Osteoblast (primary cell): ENCODE measurements at regions not wholly inside any gene's neighbourhood (a gene's known extent, or its start where the extent isn't known, plus 50 kb on each side); places are given as distances from the start of the nearest gene placed in this dataset.

Experiments
- DNase-seq: peaks from one replicate; pipeline ENCODE4 v3.0.0; 2011; ENCODE audit warnings: low spot score, mixed read lengths; ENCODE audit not compliant: insufficient read length; ENCODE audit errors: missing footprints
- H2AFZ ChIP-seq: 2 replicates; pipeline ENCODE4 v1.6.0; 2011; ENCODE audit warnings: mild to moderate bottlenecking, low read length
- H3K27ac ChIP-seq: 2 replicates; pipeline ENCODE4 v1.5.1; 2011; ENCODE audit warnings: mild to moderate bottlenecking, low read depth, low read length, moderate library complexity
- H3K27me3 ChIP-seq: 2 replicates; pipeline ENCODE4 v1.6.0; 2012; ENCODE audit warnings: mild to moderate bottlenecking, control low read depth, inconsistent platforms, low read length, moderate library complexity; ENCODE audit not compliant: insufficient read depth
- H3K36me3 ChIP-seq: 2 replicates; pipeline ENCODE4 v1.5.1; 2011; ENCODE audit warnings: mild to moderate bottlenecking, low read length, control low read depth, moderate library complexity; ENCODE audit not compliant: insufficient read depth
- H3K4me1 ChIP-seq: 2 replicates; pipeline ENCODE4 v1.5.1; 2011; ENCODE audit warnings: mild to moderate bottlenecking, low read length, control low read depth, moderate library complexity; ENCODE audit not compliant: insufficient read depth
- H3K4me2 ChIP-seq: 2 replicates; pipeline ENCODE4 v1.6.0; 2011; ENCODE audit warnings: mild to moderate bottlenecking, low read length; ENCODE audit not compliant: insufficient read depth
- H3K4me3 ChIP-seq: fragments of 200-600 bp; sonication (generic); 3 replicates; pipeline ENCODE4 v1.5.1; 2012; ENCODE audit warnings: mild to moderate bottlenecking, low read length, inconsistent platforms; ENCODE audit not compliant: insufficient read depth
- H3K79me2 ChIP-seq: 2 replicates; pipeline ENCODE4 v1.6.0; 2012; ENCODE audit warnings: mild to moderate bottlenecking, low read length, control low read depth, inconsistent platforms; ENCODE audit not compliant: insufficient read depth
- H3K9me3 ChIP-seq: 2 replicates; pipeline ENCODE4 v1.5.1; 2011; ENCODE audit warnings: low read depth, low read length, control low read depth
- H4K20me1 ChIP-seq: 2 replicates; pipeline ENCODE4 v1.6.0; 2012; ENCODE audit warnings: mild to moderate bottlenecking, low read length, control low read depth; ENCODE audit not compliant: insufficient read depth
- TF ChIP-seq, protein P1 (sequence below): IDR thresholded peaks from 2 replicates; pipeline ENCODE4 v1.5.1; 2011; ENCODE audit warnings: mild to moderate bottlenecking, low read depth, low read length, moderate library complexity; ENCODE audit errors: extremely low read depth

DNA sequence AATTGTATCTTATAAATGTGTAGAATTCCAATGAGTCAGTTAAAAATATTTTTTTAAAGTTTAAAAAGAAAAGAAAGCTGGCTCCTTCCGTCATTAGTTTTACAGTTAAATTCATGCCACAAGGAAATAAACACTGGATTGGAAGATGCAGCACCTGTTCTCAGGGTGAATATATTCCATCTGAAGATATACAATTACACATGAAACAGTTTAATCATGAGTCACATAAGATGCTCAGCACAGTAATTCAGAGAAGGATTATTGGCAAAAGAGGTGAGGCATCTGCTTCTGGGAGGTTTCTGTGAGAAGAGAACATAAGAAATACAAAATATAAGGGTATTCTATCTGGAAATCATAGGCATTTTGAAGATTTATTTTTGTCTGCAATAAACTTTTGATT is 376.5 kb upstream of the SORCS1 start:
- no peaks in the 10 kb centered on the region for H3K79me2 ChIP-seq
- H3K4me3 ChIP-seq = no peak overlapping the region
- no peaks in the 10 kb centered on the region for H3K4me1 ChIP-seq
- H3K4me2 ChIP-seq = no peak overlapping the region
- H3K27me3 ChIP-seq = no peaks in the 10 kb centered on the region
- no peak overlapping the region for H2AFZ ChIP-seq
- no peak for DNase-seq
- TF ChIP-seq, protein P1, sequence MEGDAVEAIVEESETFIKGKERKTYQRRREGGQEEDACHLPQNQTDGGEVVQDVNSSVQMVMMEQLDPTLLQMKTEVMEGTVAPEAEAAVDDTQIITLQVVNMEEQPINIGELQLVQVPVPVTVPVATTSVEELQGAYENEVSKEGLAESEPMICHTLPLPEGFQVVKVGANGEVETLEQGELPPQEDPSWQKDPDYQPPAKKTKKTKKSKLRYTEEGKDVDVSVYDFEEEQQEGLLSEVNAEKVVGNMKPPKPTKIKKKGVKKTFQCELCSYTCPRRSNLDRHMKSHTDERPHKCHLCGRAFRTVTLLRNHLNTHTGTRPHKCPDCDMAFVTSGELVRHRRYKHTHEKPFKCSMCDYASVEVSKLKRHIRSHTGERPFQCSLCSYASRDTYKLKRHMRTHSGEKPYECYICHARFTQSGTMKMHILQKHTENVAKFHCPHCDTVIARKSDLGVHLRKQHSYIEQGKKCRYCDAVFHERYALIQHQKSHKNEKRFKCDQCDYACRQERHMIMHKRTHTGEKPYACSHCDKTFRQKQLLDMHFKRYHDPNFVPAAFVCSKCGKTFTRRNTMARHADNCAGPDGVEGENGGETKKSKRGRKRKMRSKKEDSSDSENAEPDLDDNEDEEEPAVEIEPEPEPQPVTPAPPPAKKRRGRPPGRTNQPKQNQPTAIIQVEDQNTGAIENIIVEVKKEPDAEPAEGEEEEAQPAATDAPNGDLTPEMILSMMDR = no peak
- peaks cover 6% of the 10 kb centered on the region for H3K9me3 ChIP-seq
- no peaks in the 10 kb centered on the region for H3K36me3 ChIP-seq
- no peaks in the 10 kb centered on the region for H4K20me1 ChIP-seq
- H3K27ac ChIP-seq = no peak overlapping the region

DNA sequence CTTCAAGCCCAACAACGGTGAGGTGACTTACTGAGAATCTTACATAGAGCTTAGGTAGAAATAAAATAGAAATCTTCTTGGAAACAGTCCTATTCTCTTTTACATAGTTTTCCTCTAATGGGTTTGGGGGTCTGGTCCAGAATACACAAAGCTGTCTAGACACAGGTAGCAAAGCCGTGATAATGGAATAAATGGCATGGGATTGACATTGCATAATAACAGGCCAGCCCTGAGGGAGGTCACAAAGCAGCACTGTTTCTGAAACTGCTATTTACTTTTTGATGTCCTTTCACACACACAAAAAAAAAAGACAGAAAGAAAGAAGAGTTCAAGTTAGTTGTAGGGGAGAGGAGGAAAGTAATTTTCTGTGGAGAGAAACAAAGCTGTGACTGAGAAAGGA is 364.8 kb upstream of the SORCS1 start:
- Histone ChIP-seq H4K20me1 (no peaks in the 10 kb centered on the region), H3K4me2 (no peak overlapping the region), H3K4me3 (no peak overlapping the region), H3K36me3 (no peaks in the 10 kb centered on the region), H2AFZ (no peak overlapping the region), H3K27ac (no peak overlapping the region), H3K27me3 (no peaks in the 10 kb centered on the region), H3K9me3 (peaks cover 4% of the 10 kb centered on the region), H3K79me2 (no peaks in the 10 kb centered on the region), H3K4me1 (no peaks in the 10 kb centered on the region)
- DNase-seq = no peak
- TF ChIP-seq, protein P1 = no peak

DNA sequence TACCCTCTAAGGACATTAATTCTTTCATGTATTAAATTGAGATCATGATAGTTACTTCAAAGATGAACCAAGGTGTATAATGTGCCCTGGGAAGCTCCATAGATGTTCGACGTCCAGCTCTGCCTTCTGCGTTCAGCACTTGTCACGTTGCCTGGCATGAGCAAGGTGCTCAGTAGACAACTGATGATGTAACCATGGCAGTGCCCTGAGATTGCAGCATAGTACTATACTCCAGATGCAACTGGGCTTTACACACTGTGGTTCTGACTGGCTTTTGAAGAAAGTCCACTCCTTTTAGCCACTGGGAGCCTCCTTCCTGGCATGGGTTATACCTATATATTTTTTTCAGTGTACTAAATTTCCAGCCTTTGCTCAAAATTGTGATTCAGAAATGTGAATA is 355.8 kb upstream of the SORCS1 start:
- Histone ChIP-seq H3K9me3 (no peaks in the 10 kb centered on the region), H3K27me3 (no peaks in the 10 kb centered on the region), H3K27ac (no peak overlapping the region), H3K4me1 (no peaks in the 10 kb centered on the region), H4K20me1 (no peaks in the 10 kb centered on the region), H3K4me3 (no peak overlapping the region), H3K36me3 (no peaks in the 10 kb centered on the region), H3K79me2 (no peaks in the 10 kb centered on the region), H3K4me2 (no peak overlapping the region), H2AFZ (no peak overlapping the region)
- TF ChIP-seq, protein P1 = no peak
- DNase-seq = no peak

DNA sequence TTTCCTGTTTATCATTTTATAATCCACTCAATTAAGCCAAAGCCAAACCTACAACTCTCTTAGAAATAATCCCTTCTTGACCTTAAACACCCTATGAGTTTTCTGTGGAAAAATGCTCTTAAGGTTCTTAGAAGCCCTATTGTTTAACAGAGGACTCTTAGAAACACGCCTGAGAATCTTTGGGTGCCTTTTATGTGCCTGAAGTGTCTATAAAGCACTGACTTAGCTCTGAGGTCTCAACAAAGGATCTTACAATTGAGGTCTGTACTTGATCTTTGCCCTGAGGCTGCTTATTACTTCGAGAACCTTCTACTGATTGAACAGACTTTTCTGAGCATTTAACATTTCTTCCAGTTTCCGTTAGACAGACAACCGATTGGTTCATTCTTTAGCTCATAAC is 353.3 kb upstream of the SORCS1 start:
- TF ChIP-seq, protein P1 = no peak

More for the DNA sequence above, 353.3 kb upstream of the SORCS1 start:
- no peak overlapping the region for H3K27ac ChIP-seq
- no peaks in the 10 kb centered on the region for H3K36me3 ChIP-seq
- no peaks in the 10 kb centered on the region for H3K4me1 ChIP-seq
- H3K4me2 ChIP-seq = no peak overlapping the region
- H3K9me3 ChIP-seq = no peaks in the 10 kb centered on the region
- no peak for DNase-seq
- no peak overlapping the region for H3K4me3 ChIP-seq
- H2AFZ ChIP-seq = no peak overlapping the region
- no peaks in the 10 kb centered on the region for H4K20me1 ChIP-seq
- H3K27me3 ChIP-seq = no peaks in the 10 kb centered on the region
- no peaks in the 10 kb centered on the region for H3K79me2 ChIP-seq
